Cardiac muscle cell (in vitro differentiated cells and primary cell): ENCODE measurements at regions not wholly inside any gene's neighbourhood (a gene's known extent, or its start where the extent isn't known, plus 50 kb on each side); places are given as distances from the start of the nearest gene placed in this dataset.

Experiments used
- DNase-seq, 2 donors: peaks; one replicate each; pipeline versions ENCODE4 v3.0.0 to v3.0.0-alpha.2; 2010 to 2017; ENCODE audit warnings: low read depth in 1 of 2, low spot score in 1 of 2
- H3K27ac ChIP-seq: fragments of 200-600 bp; sonication (generic); 2 replicates; pipeline ENCODE4 v1.5.1; 2016
- H3K27me3 ChIP-seq: fragments of 200-600 bp; sonication (generic); 2 replicates; pipeline ENCODE4 v1.6.0; 2016; ENCODE audit warnings: control low read depth
- H3K36me3 ChIP-seq: fragments of 200-600 bp; sonication (generic); 2 replicates; pipeline ENCODE4 v1.5.1; 2016; ENCODE audit warnings: control low read depth
- H3K4me1 ChIP-seq: fragments of 200-600 bp; sonication (generic); 2 replicates; pipeline ENCODE4 v1.8.1; 2017; ENCODE audit warnings: low read depth, mild to moderate bottlenecking, mixed run types
- H3K4me3 ChIP-seq: fragments of 200-600 bp; sonication (generic); 2 replicates; pipeline ENCODE4 v1.5.1; 2016; ENCODE audit warnings: mild to moderate bottlenecking
- H3K9me3 ChIP-seq: fragments of 200-600 bp; sonication (generic); 2 replicates; pipeline ENCODE4 v1.5.1; 2017; ENCODE audit warnings: low read depth, mild to moderate bottlenecking, control low read depth
- TF ChIP-seq, protein P1 (sequence below): IDR thresholded peaks from 2 replicates; pipeline ENCODE4 v1.5.1; 2012; ENCODE audit warnings: low read depth, mild to moderate bottlenecking, low read length

DNA sequence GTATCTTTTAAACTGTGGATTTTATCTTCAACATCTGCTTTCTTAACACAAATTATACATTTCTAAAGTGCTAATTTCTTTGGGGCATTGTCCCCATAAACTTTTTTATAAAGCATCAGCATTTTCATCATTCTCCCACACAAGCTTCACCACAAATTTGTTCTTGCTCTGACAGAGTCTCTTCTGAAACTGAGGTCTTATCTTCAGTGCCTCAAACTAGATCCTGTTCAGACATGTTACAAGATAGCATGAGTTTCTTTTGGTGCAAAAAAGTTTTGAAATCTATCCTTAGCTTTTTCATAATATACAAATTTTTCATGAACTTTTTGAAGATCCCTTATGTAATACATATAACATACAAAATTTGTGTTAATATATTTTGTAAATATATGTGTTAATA, 346.6 kb downstream of the IPMK start:
- no peaks in the 10 kb centered on the region for H3K4me1 ChIP-seq
- H3K9me3 ChIP-seq: no peaks in the 10 kb centered on the region
- no peak for DNase-seq
- H3K36me3 ChIP-seq: no peaks in the 10 kb centered on the region
- TF ChIP-seq, protein P1, sequence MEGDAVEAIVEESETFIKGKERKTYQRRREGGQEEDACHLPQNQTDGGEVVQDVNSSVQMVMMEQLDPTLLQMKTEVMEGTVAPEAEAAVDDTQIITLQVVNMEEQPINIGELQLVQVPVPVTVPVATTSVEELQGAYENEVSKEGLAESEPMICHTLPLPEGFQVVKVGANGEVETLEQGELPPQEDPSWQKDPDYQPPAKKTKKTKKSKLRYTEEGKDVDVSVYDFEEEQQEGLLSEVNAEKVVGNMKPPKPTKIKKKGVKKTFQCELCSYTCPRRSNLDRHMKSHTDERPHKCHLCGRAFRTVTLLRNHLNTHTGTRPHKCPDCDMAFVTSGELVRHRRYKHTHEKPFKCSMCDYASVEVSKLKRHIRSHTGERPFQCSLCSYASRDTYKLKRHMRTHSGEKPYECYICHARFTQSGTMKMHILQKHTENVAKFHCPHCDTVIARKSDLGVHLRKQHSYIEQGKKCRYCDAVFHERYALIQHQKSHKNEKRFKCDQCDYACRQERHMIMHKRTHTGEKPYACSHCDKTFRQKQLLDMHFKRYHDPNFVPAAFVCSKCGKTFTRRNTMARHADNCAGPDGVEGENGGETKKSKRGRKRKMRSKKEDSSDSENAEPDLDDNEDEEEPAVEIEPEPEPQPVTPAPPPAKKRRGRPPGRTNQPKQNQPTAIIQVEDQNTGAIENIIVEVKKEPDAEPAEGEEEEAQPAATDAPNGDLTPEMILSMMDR: no peak
- no peaks in the 10 kb centered on the region for H3K27me3 ChIP-seq
- H3K4me3 ChIP-seq: no peak overlapping the region
- H3K27ac ChIP-seq: no peak overlapping the region

DNA sequence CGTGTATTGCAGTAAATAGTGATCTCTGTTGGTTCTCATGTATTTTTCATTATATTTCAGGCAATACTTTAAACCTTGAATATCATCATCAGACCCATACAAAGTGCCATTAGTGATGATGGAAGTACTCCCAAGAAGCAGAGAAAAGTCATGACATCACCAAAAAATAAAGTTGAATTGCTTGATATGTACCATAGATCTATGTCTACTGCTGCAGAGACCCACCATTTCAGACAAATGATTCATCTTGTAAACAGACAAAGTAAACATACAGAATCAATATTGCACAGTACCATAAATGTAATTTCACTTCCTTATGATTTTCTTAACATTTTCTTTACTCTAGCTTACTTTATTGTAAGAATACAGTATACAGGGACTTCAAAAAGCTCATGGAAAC, 347.8 kb downstream of the IPMK start:
- no peak for DNase-seq
- Histone ChIP-seq H3K36me3 (no peaks in the 10 kb centered on the region), H3K4me3 (no peak overlapping the region), H3K4me1 (no peaks in the 10 kb centered on the region), H3K27me3 (no peaks in the 10 kb centered on the region), H3K27ac (no peak overlapping the region), H3K9me3 (no peaks in the 10 kb centered on the region)
- TF ChIP-seq, protein P1: no peak

DNA sequence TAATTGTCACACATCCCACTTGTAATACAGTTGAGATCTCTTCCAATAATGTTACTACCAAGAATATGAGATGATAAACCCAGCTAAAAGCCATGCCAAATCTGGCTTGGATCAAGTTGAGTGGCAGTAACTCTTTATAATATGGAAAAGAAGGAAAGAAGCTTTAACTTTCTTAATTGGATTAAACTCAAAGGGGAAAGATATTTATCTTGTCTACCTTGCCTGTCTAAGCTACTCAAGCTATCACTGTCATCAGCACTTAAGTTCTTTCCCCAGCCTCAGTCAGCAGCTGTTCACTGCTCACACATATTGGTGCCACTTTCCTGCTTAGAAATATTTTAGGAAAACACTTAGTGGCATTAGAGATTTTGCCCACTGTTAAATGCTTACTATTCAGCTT, 350.7 kb downstream of the IPMK start:
- Histone ChIP-seq H3K27me3 (no peaks in the 10 kb centered on the region), H3K4me3 (no peak overlapping the region), H3K27ac (no peak overlapping the region), H3K9me3 (no peaks in the 10 kb centered on the region), H3K4me1 (no peaks in the 10 kb centered on the region), H3K36me3 (no peaks in the 10 kb centered on the region)
- DNase-seq: no peak
- TF ChIP-seq, protein P1: no peak

DNA sequence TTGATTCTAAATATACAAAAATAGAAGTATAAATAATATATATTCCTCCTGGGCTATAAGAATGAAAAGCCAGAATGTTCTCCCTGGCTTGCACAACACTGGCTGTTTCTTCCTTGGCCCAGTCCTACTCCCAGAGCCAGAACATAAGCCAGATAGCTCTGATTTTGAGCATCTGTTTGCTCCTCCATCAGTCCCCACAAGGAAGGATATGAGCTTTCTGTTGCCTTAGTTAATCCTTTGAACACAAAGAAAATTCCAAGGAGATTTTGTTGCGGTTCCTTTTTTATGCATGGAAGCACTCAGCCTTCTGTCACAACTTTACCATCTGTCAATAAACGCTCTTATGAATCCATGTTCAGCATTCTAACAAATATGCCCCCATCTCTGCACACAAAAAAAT, 361.8 kb downstream of the IPMK start:
- DNase-seq: no peak
- Histone ChIP-seq H3K4me1 (no peaks in the 10 kb centered on the region), H3K27me3 (no peaks in the 10 kb centered on the region), H3K27ac (no peak overlapping the region), H3K4me3 (no peak overlapping the region), H3K36me3 (no peaks in the 10 kb centered on the region), H3K9me3 (no peaks in the 10 kb centered on the region)
- TF ChIP-seq, protein P1: no peak

DNA sequence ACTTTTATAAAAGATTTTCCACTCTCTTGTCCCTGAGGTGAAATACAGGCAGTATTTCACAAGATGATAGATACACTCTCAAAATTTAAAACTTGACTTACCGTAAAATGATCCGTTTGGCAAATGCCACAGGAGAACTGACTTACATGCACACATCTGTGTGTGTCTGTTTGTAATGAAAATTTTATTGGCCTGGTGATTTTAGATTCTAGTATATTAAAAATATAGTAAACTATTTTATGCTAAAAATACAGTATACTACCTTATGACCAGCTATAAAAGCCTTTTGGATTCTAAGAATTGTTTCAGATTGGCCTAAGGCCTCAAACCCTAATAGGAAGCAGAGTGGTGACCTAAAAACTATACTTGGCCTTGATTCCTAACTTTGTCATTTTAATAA, 362.7 kb downstream of the IPMK start:
- H3K27me3 ChIP-seq: no peaks in the 10 kb centered on the region
- no peaks in the 10 kb centered on the region for H3K4me1 ChIP-seq
- H3K36me3 ChIP-seq: no peaks in the 10 kb centered on the region
- no peak for DNase-seq
- H3K9me3 ChIP-seq: no peaks in the 10 kb centered on the region
- no peak overlapping the region for H3K4me3 ChIP-seq
- H3K27ac ChIP-seq: no peak overlapping the region
- TF ChIP-seq, protein P1: no peak

DNA sequence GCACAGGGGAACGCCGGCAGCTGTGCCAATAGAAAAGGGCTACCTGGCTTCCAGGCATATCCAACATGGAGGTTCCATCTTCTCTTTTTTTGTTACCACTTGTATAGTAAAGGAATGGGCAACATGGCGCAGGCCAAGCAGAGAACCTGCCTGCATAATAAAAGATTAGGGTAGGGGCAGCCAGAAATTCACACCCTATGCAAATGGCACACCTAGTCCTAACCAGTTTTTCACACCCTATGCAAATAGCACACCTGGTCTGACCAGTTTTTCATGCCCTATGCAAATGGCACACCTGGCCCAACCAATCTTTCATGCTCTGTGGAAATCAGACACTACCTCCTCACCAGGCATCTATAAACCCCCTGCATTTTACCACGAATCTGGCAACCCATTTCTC, 369.5 kb downstream of the IPMK start:
- TF ChIP-seq, protein P1: no peak
- Histone ChIP-seq H3K9me3 (no peaks in the 10 kb centered on the region), H3K4me1 (no peaks in the 10 kb centered on the region), H3K27ac (no peak overlapping the region), H3K36me3 (no peaks in the 10 kb centered on the region), H3K27me3 (no peaks in the 10 kb centered on the region), H3K4me3 (no peak overlapping the region)
- DNase-seq: no peak
